ENCODE measurements at regions not wholly inside any gene's neighbourhood (a gene's known extent, or its start where the extent isn't known, plus 50 kb on each side); places are given as distances from the start of the nearest gene placed in this dataset.

DNA sequence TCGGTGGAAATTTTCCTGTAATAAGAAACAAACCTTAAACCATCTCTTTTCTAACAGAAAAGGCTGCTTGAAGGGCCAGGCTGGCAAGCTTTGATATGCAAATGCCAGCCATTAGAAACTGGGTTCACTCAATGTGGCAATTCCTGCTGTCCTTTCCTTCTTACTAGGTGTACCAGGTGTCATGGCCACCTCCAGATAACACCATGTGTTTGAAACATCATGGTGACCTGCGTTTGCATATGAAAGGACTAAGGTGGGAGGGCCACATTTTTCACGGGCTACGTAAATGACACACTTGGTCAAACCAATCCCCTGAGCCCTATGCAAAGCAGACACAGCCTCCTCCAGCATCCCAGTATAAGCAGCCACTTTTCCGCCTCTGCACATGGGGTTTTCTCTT lies 789.1 kb upstream of the SLITRK5 start:
- TF ChIP-seq GATA2 (IDR thresholded peaks at IDR 0.05; ENCODE audit: low read depth, low read length) (no peak), GATA3 (IDR thresholded peaks at IDR 0.05; ENCODE audit: low read depth, low read length) (no peak)
